ENCODE measurements at regions not wholly inside any gene's neighbourhood (a gene's known extent, or its start where the extent isn't known, plus 50 kb on each side); places are given as distances from the start of the nearest gene placed in this dataset.

DNA sequence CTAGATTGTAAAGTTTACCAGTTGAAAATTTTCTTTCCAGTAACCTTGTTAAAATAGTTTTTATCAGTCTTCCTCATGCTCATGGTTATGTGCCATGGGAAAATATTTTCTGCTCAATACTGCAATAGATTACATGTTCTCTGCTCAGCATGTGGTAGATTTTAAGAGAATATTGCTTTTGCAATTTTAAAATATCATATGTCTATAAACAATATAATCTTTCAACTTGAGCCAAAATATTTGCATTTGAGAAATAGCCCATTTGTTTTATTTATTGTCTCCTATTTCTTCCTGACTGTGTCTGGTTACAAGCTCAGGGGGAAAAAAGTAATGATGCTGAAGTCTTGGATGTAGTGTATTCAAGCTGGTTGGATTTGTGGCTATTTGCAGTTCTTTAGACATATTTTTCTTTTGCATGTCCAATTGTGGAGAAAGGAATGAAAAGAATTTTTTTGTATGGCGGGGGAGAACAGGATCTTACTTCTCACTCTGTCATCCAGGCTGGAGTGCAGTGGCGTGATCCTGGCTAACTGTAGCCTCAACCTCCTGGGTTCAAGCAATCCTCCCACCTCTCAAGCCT lies 342.6 kb upstream of the NAV3 start:
- no peak for DNase-seq

- DNase-seq: no peak
Observed at GRCh38 chr12:77486872-77487271, 343.8 kb upstream of the NAV3 start.

- no peak for DNase-seq
Observed at GRCh38 chr12:77485961-77486854, 344.5 kb upstream of the NAV3 start.

DNA sequence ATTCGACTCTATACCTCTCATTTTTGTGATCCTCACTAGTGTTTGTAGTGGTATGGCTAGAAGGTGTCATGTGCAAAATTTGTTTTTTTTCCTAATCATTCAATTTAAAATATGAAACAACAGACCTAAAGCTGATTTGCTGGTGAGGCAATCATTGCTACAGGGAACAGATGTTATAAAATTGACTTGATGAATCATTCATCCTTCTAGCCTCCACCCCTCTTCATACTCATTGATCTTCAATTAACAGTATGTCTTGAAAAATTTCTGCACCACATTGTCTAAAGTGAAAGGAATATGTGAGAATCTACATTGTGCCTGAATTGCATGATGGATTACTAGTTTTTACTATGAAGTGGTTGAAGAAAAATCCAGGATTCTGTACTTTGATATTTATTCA lies 349.0 kb upstream of the NAV3 start:
- no peak for DNase-seq

GRCh38 chr12:77477907-77478533 lies 352.7 kb upstream of the NAV3 start:
- DNase-seq: no peak

DNA sequence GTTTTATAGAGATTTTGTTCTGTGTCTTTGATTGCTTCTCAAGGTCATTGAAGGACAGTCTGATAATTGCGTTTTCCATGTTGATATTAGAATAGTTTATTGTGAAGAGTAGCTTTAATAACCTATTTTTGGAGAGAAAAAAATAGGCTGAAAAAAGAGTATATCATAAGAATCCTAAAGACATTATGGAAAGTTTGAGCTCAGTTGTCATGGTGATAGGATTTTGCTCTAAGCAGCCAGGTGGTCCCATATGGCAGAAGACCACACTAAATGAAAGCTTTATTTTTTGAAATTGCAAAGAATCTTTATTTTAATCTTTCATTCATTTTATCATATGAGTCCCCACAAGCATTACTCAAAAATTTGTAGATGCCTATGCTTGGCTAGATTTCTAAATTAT lies 358.9 kb upstream of the NAV3 start:
- no peak for DNase-seq

DNA sequence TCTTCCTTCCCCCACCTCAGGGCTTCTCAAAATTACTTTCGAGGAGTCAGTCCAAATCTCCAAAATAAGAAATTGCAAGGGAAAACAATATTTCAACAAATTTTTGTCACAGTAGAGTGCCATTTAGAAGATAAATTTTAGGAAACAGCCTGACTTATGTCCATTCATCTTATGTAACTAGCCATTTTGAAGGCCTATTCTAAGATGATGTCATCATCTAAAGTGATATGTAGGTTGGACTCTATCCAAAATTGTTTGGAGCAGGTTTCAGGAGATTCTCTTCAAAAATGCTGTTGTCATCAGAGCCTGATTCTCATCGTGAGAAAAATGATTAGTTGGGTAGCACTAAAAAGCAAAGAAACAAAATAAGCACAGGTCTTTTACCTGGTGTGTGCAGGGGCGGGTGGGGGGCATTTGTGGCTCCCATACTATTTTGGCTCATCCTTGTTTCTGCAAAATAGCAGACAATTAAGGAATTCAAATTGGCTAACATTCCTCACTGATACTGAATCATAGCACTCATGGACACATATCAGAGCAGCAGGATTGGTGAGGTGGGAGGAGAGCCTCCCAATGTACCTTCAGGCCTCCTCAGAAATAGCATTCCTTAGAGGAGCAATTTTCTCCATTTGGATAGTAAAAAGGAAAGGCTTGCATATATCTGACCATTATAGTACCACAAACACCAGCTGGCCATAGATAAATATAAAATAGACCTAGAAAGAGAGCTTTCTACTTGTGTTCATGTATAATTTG lies 360.9 kb upstream of the NAV3 start:
- no peak for DNase-seq

DNA sequence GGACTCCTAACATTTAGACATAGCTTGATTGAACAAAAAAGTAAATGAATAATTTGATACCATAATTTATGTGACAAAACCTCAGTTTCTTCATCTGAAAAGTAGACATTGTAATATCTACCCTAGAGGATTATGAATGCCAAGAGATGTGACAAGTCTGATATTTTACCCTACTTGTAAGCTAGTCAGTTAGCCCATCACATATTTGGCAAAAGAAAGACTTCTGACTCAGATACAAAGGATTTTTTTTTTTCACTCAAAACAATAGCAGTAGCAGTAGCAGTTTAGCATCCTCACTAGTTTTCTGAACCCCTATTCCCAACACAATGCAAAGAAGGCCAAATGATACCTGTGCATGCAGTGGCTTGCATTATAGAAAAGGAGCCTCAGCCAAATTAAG lies 377.3 kb upstream of the E2F7 start:
- no peak for DNase-seq

DNA sequence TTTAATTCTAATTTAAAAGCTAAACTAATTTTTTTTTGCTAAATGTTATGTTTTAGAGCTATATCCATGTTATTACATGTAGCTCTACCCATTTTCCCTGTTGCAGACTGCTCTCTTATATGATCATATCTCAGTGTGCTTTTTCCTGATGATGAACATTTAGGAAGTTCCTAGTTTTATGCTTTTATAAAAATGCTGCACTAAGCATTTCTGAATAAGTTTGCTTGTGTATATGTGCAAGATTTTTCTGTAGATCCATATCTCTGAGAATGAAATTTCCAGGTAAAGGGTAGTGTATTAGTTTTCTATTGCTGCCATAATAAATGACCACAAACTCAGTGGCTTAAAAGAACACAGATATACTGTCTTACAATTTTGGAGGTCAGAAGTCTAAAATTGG lies 374.4 kb upstream of the E2F7 start:
- no peak for DNase-seq

DNA sequence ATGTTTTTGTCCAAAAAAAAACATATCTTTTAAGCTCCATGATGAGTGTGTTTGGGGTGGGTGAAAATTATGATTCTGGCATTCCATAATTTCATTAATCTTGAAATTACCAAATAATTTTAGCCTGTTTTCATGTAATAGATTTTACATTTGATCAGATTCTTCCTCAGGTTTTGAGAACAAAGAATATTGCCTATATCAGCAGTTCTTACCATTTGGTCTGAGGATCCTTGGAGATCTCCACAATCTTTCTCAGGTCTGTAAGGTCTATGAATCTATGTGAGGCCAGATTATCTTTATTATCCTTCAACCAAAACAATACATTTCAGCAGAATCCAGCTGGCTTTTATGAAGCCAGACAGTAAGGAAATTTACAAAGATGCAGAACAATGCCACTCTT lies 373.3 kb upstream of the E2F7 start:
- no peak for DNase-seq

GRCh38 chr12:77437206-77437605 lies 371.8 kb upstream of the E2F7 start:
- DNase-seq: no peak

DNA sequence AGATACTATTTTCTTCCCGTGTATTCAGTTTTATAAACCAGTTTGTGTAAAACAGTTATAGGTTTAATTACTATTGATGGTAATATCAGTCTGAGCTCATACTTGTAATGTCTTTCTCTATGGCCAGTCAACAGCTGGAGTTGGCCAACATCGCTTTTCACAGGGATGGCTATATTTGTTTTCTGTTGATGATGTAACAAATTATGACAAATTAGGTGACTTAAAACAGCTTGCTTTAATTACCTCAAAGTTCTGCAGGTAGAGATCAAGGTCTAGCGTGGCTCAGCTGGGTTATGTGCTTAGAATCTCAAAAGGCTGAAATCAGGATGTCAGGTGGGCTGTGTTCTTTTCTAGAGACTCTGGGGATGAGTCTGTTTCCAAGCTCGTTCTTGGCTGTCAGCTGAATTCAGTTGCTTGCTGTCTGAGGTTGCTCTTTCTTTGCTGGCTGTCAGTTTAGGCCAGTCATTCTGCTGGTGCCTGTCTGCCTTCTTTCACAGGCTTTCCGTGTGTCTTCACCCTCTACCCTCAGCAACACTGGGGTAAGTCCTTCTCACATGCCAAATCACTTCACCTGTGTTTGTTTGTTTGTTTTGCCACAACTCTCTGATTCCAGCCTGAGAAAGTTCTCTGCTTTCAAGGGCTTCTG lies 370.2 kb upstream of the E2F7 start:
- peak; percentile 14 for DNase-seq

DNA sequence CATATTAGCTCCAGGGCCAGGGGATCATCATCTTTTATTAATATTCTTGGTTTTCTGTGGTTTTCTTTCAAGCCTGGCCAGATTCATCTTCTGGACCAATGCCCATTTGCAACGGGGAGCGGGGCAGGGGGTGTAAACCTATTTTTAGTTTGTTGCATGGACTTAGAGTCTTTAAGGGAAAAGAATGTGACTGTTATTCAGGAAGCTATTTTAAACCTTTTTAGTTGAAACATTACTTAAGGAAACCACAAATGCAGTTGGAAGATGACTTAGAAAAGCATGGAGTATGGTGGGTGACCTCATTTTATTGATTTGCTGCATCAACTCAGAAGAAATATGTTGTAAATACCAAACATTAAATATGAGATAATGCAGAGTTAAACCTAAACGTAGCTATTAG lies 368.4 kb upstream of the E2F7 start:
- DNase-seq: peak; percentile 42

DNA sequence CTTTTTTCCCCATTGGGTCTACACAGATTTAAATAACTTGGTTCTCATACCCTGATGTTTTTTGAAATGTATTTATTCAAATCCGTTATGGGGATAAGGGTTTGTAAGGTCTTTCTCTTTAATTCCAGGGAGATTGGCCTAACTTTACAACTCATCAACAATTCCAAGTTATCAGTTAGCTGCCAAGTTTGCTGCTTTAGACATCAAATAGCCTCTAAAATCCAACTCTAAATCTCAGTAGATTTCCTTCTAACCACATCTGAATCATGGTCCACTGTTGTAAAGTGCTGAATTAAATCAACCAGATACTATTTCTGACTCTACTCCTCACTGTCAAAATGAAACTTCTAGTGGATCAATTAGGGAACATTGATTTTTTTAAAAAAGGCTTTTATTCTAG lies 364.1 kb upstream of the E2F7 start:
- DNase-seq: no peak

DNA sequence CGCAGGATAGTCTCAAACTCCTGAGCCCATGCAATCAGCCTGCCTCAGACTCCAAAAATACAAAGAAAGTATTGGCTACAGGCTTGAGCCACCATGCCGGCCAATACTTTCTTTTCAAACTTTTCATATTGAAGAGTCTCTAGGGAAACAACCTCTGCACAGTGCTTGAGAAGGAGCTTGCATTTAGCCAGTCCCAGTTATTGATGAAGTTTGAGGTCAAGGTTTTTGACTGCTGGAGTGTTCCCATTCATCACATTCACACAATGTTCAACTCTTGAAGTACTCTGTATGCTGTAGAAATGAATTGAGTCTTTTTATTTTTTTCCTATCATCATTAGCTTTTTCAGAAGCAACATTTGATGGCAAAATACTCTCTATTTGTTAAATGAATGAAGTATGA lies 355.8 kb upstream of the E2F7 start:
- DNase-seq: no peak

GRCh38 chr12:77409551-77409950 lies 344.2 kb upstream of the E2F7 start:
- DNase-seq: no peak

DNA sequence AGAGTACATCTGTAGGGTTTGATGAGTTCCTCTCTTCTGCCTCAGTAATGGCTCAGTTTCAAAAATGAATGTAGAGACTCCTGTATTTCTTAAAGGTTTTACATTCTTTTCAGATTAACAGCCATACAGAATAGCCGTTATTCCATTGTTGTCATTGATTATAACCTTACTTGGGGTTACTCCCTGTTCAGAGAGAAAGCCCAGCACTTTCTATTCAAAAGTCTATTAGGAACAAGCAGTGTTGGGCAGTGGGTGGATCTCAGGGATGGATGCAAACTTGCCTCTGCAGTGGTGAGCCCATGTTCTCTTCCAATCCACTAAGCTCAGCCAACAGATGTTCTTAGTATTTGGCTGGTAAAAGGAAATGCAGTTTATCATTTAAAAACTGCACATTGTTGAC lies 342.6 kb upstream of the E2F7 start:
- no peak for DNase-seq

GRCh38 chr12:77406219-77406905 lies 341.0 kb upstream of the E2F7 start:
- DNase-seq: no peak

- DNase-seq: no peak
Observed at GRCh38 chr12:77402716-77403115, 337.3 kb upstream of the E2F7 start.

DNA sequence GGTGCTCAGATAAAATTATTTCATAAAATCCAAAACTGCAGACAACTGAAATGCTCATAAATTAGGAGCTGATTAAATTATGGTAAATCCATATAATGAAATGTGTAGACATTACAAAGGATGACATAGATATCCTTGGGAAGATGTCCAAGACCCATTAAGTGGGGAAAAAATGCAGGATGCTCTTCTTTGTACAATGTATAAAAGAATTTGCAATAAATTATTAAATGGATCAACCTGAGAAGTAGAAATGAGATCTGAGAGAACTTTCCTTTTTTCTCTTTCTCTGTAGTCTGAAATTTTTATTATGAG lies 336.4 kb upstream of the E2F7 start:
- no peak for DNase-seq

DNA sequence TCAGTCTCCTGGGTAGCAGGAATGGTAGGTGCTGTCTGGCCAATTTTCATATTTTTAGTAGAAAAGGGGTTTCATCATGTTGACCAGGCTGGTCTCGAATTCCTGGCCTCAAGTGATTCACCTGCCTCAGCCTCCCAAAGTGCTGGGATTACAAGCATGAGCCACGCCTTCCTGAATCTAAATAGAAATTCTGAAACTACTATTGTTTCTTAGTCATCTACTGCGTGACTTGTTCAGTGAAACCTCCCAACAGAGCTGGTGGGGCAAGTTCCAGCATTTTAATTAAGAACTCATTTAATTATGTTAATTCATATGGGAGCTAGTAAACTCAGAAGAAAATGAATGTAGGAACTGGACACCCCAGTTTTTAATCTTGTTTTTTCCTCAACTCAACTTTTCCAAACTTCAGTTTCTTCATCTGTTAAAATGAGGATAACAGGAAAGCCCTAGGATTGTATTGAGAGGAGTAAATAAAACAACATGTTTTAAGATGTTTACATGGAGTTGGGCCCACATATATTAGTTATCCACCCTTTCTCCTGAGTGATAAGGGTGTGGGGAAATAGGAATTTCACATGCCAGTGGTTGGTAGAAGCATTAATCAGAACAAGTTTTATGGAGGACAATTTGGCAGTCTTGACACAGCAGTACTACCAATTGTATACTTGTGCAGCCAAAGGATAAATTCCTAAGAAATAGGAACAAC lies 335.8 kb upstream of the E2F7 start:
- DNase-seq: no peak
